H1 (cell line): ENCODE measurements at regions not wholly inside any gene's neighbourhood (a gene's known extent, or its start where the extent isn't known, plus 50 kb on each side); places are given as distances from the start of the nearest gene placed in this dataset.
"Not testable (repeated sequence)": the region's sequence is repeated elsewhere in the genome, so short reads cannot be mapped to it uniquely, and the experiment has no call there.

Experiments used
- CTCF ChIA-PET: fragments of 300-600 bp; sonication (Branson Sonifier 250); formaldehyde crosslinking; loops from one replicate; lab custom pipeline; 2021; ENCODE audit not compliant: partially characterized antibody; lab: Charles Lee
- POLR2A ChIA-PET: fragments of 300-600 bp; sonication (Branson Sonifier 250); formaldehyde crosslinking; loops from one replicate; lab custom pipeline; 2021; ENCODE audit warnings: inconsistent platforms; ENCODE audit not compliant: partially characterized antibody; lab: Charles Lee
- DNase-seq, 2 experiments: peaks; one replicate each; pipeline versions ENCODE4 v3.0.0 to v3.0.0-alpha.2; 2010 to 2022; ENCODE audit warnings: low spot score in 2 of 2, low read depth in 1 of 2, mixed read lengths in 1 of 2
- FAIRE-seq: peaks from 2 replicates; lab custom pipeline; 2011; peaks lifted over from hg19 to GRCh38; lab: Jason Lieb, UNC
- H2AFZ ChIP-seq: 2 replicates; pipeline ENCODE4 v1.8.1; 2012; ENCODE audit warnings: low read length, inconsistent platforms
- H2AK5ac ChIP-seq: 2 replicates; pipeline ENCODE4 v1.6.1; 2013; ENCODE audit warnings: low read depth, low read length
- H2BK120ac ChIP-seq: replicated peaks from 2 replicates; pipeline ENCODE3; 2013; ENCODE audit warnings: low read depth, low read length, inconsistent platforms
- H2BK12ac ChIP-seq: 2 replicates; pipeline ENCODE4 v1.6.1; 2013; ENCODE audit warnings: low read depth, low read length
- H2BK15ac ChIP-seq: 2 replicates; pipeline ENCODE4 v1.6.1; 2013; ENCODE audit warnings: low read length
- H2BK20ac ChIP-seq: 2 replicates; pipeline ENCODE4 v1.6.1; 2013; ENCODE audit warnings: low read length
- H2BK5ac ChIP-seq: 2 replicates; pipeline ENCODE4 v1.6.1; 2013; ENCODE audit warnings: low read depth, low read length
- H3K14ac ChIP-seq: 2 replicates; pipeline ENCODE4 v1.6.1; 2013; ENCODE audit warnings: inconsistent platforms; ENCODE audit not compliant: insufficient read length
- H3K18ac ChIP-seq: 2 replicates; pipeline ENCODE4 v1.6.1; 2013; ENCODE audit warnings: low read length; ENCODE audit errors: extremely low read depth
- H3K23ac ChIP-seq: 2 replicates; pipeline ENCODE4 v1.6.1; 2013; ENCODE audit warnings: inconsistent platforms; ENCODE audit not compliant: insufficient read length
- H3K23me2 ChIP-seq: 2 replicates; pipeline ENCODE4 v1.6.1; 2013; ENCODE audit warnings: low read depth, low read length
- H3K27ac ChIP-seq: 2 replicates; pipeline ENCODE4 v1.6.1; 2011; ENCODE audit warnings: low read depth, low read length, inconsistent platforms
- H3K27me3 ChIP-seq, 4 experiments: replicated peaks in 1 of 4; 1 replicate in 1 of 4; 2 replicates in 3 of 4; pipeline versions ENCODE4 v1.6.1 to v1.8.1; 2011 to 2013; ENCODE audit warnings: low read length in 3 of 4, mild to moderate bottlenecking in 3 of 4, inconsistent platforms in 2 of 4, mixed read lengths in 2 of 4, moderate library complexity in 1 of 4; ENCODE audit not compliant: control insufficient read depth in 3 of 4, insufficient read depth in 3 of 4; ENCODE audit errors: extremely low read depth in 1 of 4
- H3K36me3 ChIP-seq, 4 experiments: 2 replicates each; pipeline versions ENCODE4 v1.6.1 to v1.8.1; 2011 to 2013; ENCODE audit warnings: mild to moderate bottlenecking in 4 of 4, low read length in 3 of 4, moderate library complexity in 2 of 4, control low read depth in 1 of 4, inconsistent platforms in 1 of 4; ENCODE audit not compliant: insufficient read depth in 4 of 4, control insufficient read depth in 2 of 4
- H3K4ac ChIP-seq: replicated peaks from 2 replicates; pipeline ENCODE3; 2013; ENCODE audit warnings: low read length, low read depth, mixed read lengths, inconsistent platforms; ENCODE audit not compliant: insufficient read length
- H3K4me1 ChIP-seq, 4 experiments: replicated peaks in 1 of 4; 1 replicate in 1 of 4; 2 replicates in 3 of 4; pipeline versions ENCODE4 v1.6.1 to v1.8.1; 2011 to 2013; ENCODE audit warnings: low read length in 3 of 4, inconsistent platforms in 2 of 4, mixed read lengths in 1 of 4; ENCODE audit not compliant: insufficient read depth in 4 of 4, control insufficient read depth in 3 of 4
- H3K4me2 ChIP-seq, 2 experiments: 2 replicates each; pipeline versions ENCODE4 v1.6.1 to v1.8.1; 2011 to 2013; ENCODE audit warnings: low read depth in 2 of 2, low read length in 2 of 2, control low read depth in 1 of 2, inconsistent platforms in 1 of 2, mild to moderate bottlenecking in 1 of 2; ENCODE audit not compliant: insufficient read depth in 1 of 2
- H3K4me3 ChIP-seq, 4 experiments: fragments of 200-600, 300-600 bp in 1 of 4; sonication (generic), shearing (Covaris generic), sonication (Bioruptor Twin) in 1 of 4; 2 replicates each; pipeline versions ENCODE4 v1.5.1 to v1.8.1; 2011 to 2016; ENCODE audit warnings: low read length in 4 of 4, low read depth in 3 of 4, control low read depth in 2 of 4, inconsistent platforms in 2 of 4, mild to moderate bottlenecking in 2 of 4, mixed read lengths in 1 of 4, moderate library complexity in 1 of 4; ENCODE audit not compliant: insufficient read depth in 2 of 4; ENCODE audit errors: extremely low read depth in 1 of 4
- H3K56ac ChIP-seq: replicated peaks from 2 replicates; pipeline ENCODE3; 2013; ENCODE audit warnings: low read depth, mild to moderate bottlenecking, mixed read lengths, low read length, inconsistent platforms; ENCODE audit not compliant: insufficient read length
- H3K79me1 ChIP-seq: 2 replicates; pipeline ENCODE4 v1.6.1; 2013; ENCODE audit warnings: low read depth, low read length, control low read depth
- H3K79me2 ChIP-seq, 2 experiments: 2 replicates each; pipeline versions ENCODE4 v1.6.1 to v1.8.1; 2012 to 2013; ENCODE audit warnings: low read length in 2 of 2, mild to moderate bottlenecking in 2 of 2, inconsistent platforms in 1 of 2; ENCODE audit not compliant: insufficient read depth in 2 of 2, control insufficient read depth in 1 of 2
- H3K9ac ChIP-seq, 4 experiments: replicated peaks in 1 of 4; 1 replicate in 1 of 4; 2 replicates in 3 of 4; pipeline versions ENCODE4 v1.6.1 to v1.8.1; 2011 to 2013; ENCODE audit warnings: low read depth in 3 of 4, low read length in 3 of 4, control low read depth in 2 of 4, mild to moderate bottlenecking in 2 of 4, moderate library complexity in 2 of 4, inconsistent platforms in 1 of 4; ENCODE audit errors: extremely low read depth in 1 of 4
- H3K9me3 ChIP-seq, 2 experiments: 2 replicates each; pipeline versions ENCODE4 v1.6.1 to v1.8.1; 2012 to 2013; ENCODE audit warnings: mild to moderate bottlenecking in 2 of 2, moderate library complexity in 2 of 2, control low read depth in 1 of 2, inconsistent platforms in 1 of 2, low read depth in 1 of 2, low read length in 1 of 2, mixed read lengths in 1 of 2; ENCODE audit not compliant: insufficient read depth in 2 of 2
- H4K20me1 ChIP-seq, 2 experiments: replicated peaks in 1 of 2; 2 replicates each; pipeline versions ENCODE3 to v1.8.1; 2011 to 2013; ENCODE audit warnings: inconsistent platforms in 2 of 2, low read length in 2 of 2, mild to moderate bottlenecking in 1 of 2; ENCODE audit not compliant: insufficient read depth in 2 of 2, control insufficient read depth in 1 of 2
- H4K5ac ChIP-seq: 2 replicates; pipeline ENCODE4 v1.6.1; 2013; ENCODE audit warnings: low read length, low read depth, mixed read lengths, inconsistent platforms; ENCODE audit not compliant: insufficient read length
- H4K8ac ChIP-seq: 2 replicates; pipeline ENCODE4 v1.8.0; 2013; ENCODE audit warnings: mild to moderate bottlenecking, moderate library complexity, low read length, inconsistent platforms; ENCODE audit not compliant: insufficient read depth; ENCODE audit errors: extremely low read depth
- H4K91ac ChIP-seq: replicated peaks from 2 replicates; pipeline ENCODE3; 2013; ENCODE audit warnings: low read length, mixed read lengths, inconsistent platforms; ENCODE audit not compliant: insufficient read length
- EP300 ChIP-seq, 2 experiments: IDR thresholded peaks; 1 replicate in 1 of 2; 2 replicates in 1 of 2; pipeline ENCODE4 v1.6.1; 2011 to 2012; ENCODE audit warnings: low read depth in 2 of 2, low read length in 2 of 2, mild to moderate bottlenecking in 2 of 2, borderline replicate concordance in 1 of 2, inconsistent platforms in 1 of 2, moderate library complexity in 1 of 2
- JUN ChIP-seq: IDR thresholded peaks from 2 replicates; pipeline ENCODE4 v1.6.1; 2011; ENCODE audit warnings: low read depth, mild to moderate bottlenecking, improper control_type of control experiment, low read length
- JUND ChIP-seq: IDR thresholded peaks from 2 replicates; pipeline ENCODE4 v1.6.1; 2011; ENCODE audit warnings: mild to moderate bottlenecking, improper control_type of control experiment, low read length
- KDM4A ChIP-seq: IDR thresholded peaks from one replicate; pipeline ENCODE4 v1.7.1; 2012; ENCODE audit warnings: low read depth, mild to moderate bottlenecking, moderate library complexity, low read length, inconsistent platforms; ENCODE audit not compliant: severe bottlenecking
- SP2 ChIP-seq: IDR thresholded peaks from 2 replicates; pipeline ENCODE4 v1.6.1; 2012; ENCODE audit warnings: mild to moderate bottlenecking, low read length, inconsistent platforms
- TAF1 ChIP-seq: IDR thresholded peaks from 2 replicates; pipeline ENCODE4 v1.6.1; 2011; ENCODE audit warnings: mild to moderate bottlenecking, low read depth, low read length
- WGBS, 2 experiments: shearing (Covaris generic) in 1 of 2; methylation state at CpG; one replicate each; pipeline versions ENCODE4 v1.1.6 to v1.1.7; 2013 to 2015; ENCODE audit warnings: low lambda C conversion rate in 2 of 2, mixed read lengths in 2 of 2, inconsistent platforms in 1 of 2, low coverage in 1 of 2, missing lambda C conversion rate in 1 of 2; ENCODE audit not compliant: insufficient replicate concordance in 2 of 2, insufficient coverage in 1 of 2, insufficient read length in 1 of 2; ENCODE audit errors: extremely low coverage in 1 of 2, missing lambda C conversion rate in 1 of 2; 5-methylcytosine and 5-hydroxymethylcytosine counted together

DNA sequence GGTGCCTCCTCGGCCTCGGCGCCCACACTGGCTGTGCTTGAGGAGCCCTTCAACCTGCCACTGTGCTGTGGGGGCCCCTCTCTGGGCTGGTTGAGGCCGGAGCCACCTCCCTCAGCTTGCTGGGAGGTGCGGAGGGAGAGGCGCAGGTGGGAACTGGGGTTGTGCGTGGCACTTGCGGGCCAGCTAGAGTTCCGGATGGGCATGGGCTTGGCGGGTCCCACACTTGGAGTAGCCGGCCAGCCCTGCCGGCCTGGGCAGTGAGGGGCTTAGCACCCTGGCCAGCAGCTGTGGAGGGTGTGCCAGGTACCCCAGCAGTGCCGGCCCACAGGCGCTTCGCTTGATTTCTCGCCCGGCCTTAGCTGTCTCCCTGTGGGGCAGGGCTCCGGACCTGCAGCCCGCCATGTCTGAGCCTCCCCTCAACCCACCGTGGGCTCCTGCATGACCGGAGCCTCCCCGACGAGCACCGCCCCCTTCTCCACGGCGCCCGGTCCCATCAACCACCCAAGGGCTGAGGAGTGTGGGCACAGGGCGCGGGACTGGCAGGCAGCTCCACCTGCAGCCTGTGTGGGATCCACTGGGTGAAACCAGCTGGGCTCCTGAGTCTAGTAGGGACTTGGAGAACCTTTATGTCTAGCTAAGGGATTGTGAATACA lies 723.8 kb downstream of the DIAPH3 start (continued):
- no peak for TF ChIP-seq KDM4A
- TF ChIP-seq JUN: no peak
- TF ChIP-seq JUND: no peak
- TF ChIP-seq TAF1: no peak
- no peak for TF ChIP-seq SP2
- TF ChIP-seq EP300 (IDR thresholded peaks at IDR 0.05; ENCODE audit: borderline replicate concordance in 1 of 2, low read depth in 2 of 2, low read length in 2 of 2): no peak

- not testable (repeated sequence) for H2AK5ac ChIP-seq, H2AFZ ChIP-seq, H2BK5ac ChIP-seq, H3K27ac ChIP-seq, H4K8ac ChIP-seq, H3K4ac ChIP-seq, H2BK12ac ChIP-seq, H2BK20ac ChIP-seq, H3K18ac ChIP-seq, DNase-seq, H3K23me2 ChIP-seq, H3K23ac ChIP-seq, H3K9ac ChIP-seq, H3K56ac ChIP-seq, H2BK120ac ChIP-seq, H3K4me1 ChIP-seq, FAIRE-seq, H3K9me3 ChIP-seq, H3K4me3 ChIP-seq, H3K14ac ChIP-seq, H3K36me3 ChIP-seq, H3K79me1 ChIP-seq, H3K4me2 ChIP-seq, H3K27me3 ChIP-seq, H4K20me1 ChIP-seq, H2BK15ac ChIP-seq, H3K79me2 ChIP-seq, H4K5ac ChIP-seq, H4K91ac ChIP-seq
- CTCF ChIA-PET: interaction anchor here (0.6 to 3.7 kb wide), 6 partner anchors 32 to 236 kb away, joined by 3 to 16 read pairs (median 3); no protein-coding TSS in a partner anchor
- POLR2A ChIA-PET: interaction anchor here (1.2 kb wide), 1 partner anchor 11 kb away, joined by 3 read pairs; no protein-coding TSS in a partner anchor
- 70% methylated on average over 10 of the region's 13 CpGs; no CpG with 5 or more reads in 1 of the 2 experiments for WGBS, 2 experiments
Observed at GRCh38 chr13:59441068-59441467, 722.7 kb downstream of the DIAPH3 start.
